SK-N-SH (cell line): ENCODE measurements at regions not wholly inside any gene's neighbourhood (a gene's known extent, or its start where the extent isn't known, plus 50 kb on each side); places are given as distances from the start of the nearest gene placed in this dataset.
"Not testable (repeated sequence)": the region's sequence is repeated elsewhere in the genome, so short reads cannot be mapped to it uniquely, and the experiment has no call there.

Source experiments
- CTCF ChIA-PET: fragments of 300-600, 350-600 bp; formaldehyde crosslinking; extraction: SDS; loops from one replicate; lab custom pipeline; 2021; lab: Yijun Ruan, JAX
- POLR2A ChIA-PET: fragments of 350-600 bp; sonication (Branson Sonifier 250); formaldehyde crosslinking; extraction: SDS; loops from one replicate; lab custom pipeline; 2020; ENCODE audit warnings: antibody characterized with exemption, inconsistent platforms; lab: Yijun Ruan, JAX
- DNase-seq: peaks from one replicate; pipeline ENCODE4 v3.0.0; 2012
- H2AFZ ChIP-seq: fragments of 200-600 bp; sonication (generic); 2 replicates; pipeline ENCODE4 v1.8.1; 2016; ENCODE audit warnings: antibody characterized with exemption, mild to moderate bottlenecking, low read depth
- H3F3A ChIP-seq: fragments of 200-600 bp; sonication (generic); replicated peaks from 2 replicates; pipeline ENCODE3; 2016; ENCODE audit warnings: antibody characterized with exemption, mild to moderate bottlenecking; ENCODE audit not compliant: insufficient read depth
- H3K27ac ChIP-seq, 2 experiments: fragments of 200-500 bp in 1 of 2; fragments of 200-600 bp in 1 of 2; sonication (Bioruptor generic) in 1 of 2; sonication (generic), shearing (Covaris generic) in 1 of 2; 2 replicates each; pipeline versions ENCODE4 v1.5.1 to v1.6.1; 2014 to 2016; ENCODE audit warnings: low read depth in 2 of 2, inconsistent platforms in 1 of 2, low read length in 1 of 2, mild to moderate bottlenecking in 1 of 2, mixed read lengths in 1 of 2
- H3K27me3 ChIP-seq: fragments of 200-600 bp; sonication (generic), shearing (Covaris generic); 2 replicates; pipeline ENCODE4 v1.6.1; 2016; ENCODE audit warnings: mixed run types; ENCODE audit not compliant: insufficient read depth
- H3K36me3 ChIP-seq, 2 experiments: fragments of 200-500 bp in 1 of 2; fragments of 200-600 bp in 1 of 2; sonication (Bioruptor generic) in 1 of 2; sonication (generic) in 1 of 2; replicated peaks in 1 of 2; 2 replicates each; pipeline versions ENCODE3 to v1.5.1; 2014 to 2016; ENCODE audit warnings: low read length in 1 of 2, mild to moderate bottlenecking in 1 of 2; ENCODE audit not compliant: insufficient read depth in 2 of 2, control insufficient read depth in 1 of 2
- H3K4me1 ChIP-seq, 2 experiments: fragments of 200-500 bp in 1 of 2; fragments of 200-600 bp in 1 of 2; sonication (Bioruptor generic) in 1 of 2; sonication (generic), shearing (Covaris generic) in 1 of 2; 2 replicates each; pipeline versions ENCODE4 v1.5.1 to v1.6.1; 2014 to 2016; ENCODE audit warnings: low read depth in 1 of 2, low read length in 1 of 2, mixed run types in 1 of 2; ENCODE audit not compliant: insufficient read depth in 2 of 2, control insufficient read depth in 1 of 2
- H3K4me2 ChIP-seq: fragments of 200-600 bp; sonication (generic), shearing (Covaris generic); 2 replicates; pipeline ENCODE4 v1.6.1; 2017; ENCODE audit warnings: mixed run types
- H3K4me3 ChIP-seq, 2 experiments: fragments of 200-500 bp in 1 of 2; fragments of 200-600 bp in 1 of 2; sonication (Bioruptor generic) in 1 of 2; sonication (generic), shearing (Covaris generic) in 1 of 2; 2 replicates each; pipeline versions ENCODE4 v1.5.1 to v1.8.1; 2014 to 2016; ENCODE audit warnings: low read depth in 2 of 2, inconsistent platforms in 1 of 2, low read length in 1 of 2, mild to moderate bottlenecking in 1 of 2, mixed read lengths in 1 of 2, moderate library complexity in 1 of 2
- H3K79me2 ChIP-seq: fragments of 200-600 bp; sonication (generic); 2 replicates; pipeline ENCODE4 v1.8.1; 2017; ENCODE audit warnings: mild to moderate bottlenecking; ENCODE audit not compliant: insufficient read depth
- H3K9ac ChIP-seq: fragments of 200-600 bp; sonication (generic); 2 replicates; pipeline ENCODE4 v1.6.1; 2017; ENCODE audit warnings: mixed run types
- H3K9me2 ChIP-seq: fragments of 200-600 bp; sonication (generic); 2 replicates; pipeline ENCODE4 v1.6.1; 2017; ENCODE audit warnings: mixed run types
- H3K9me3 ChIP-seq: fragments of 200-600 bp; sonication (generic); 2 replicates; pipeline ENCODE4 v1.6.1; 2017; ENCODE audit warnings: mixed run types, mild to moderate bottlenecking, moderate library complexity
- H4K20me1 ChIP-seq: fragments of 200-600 bp; sonication (generic); 2 replicates; pipeline ENCODE4 v1.6.1; 2017; ENCODE audit warnings: mild to moderate bottlenecking, mixed run types; ENCODE audit not compliant: insufficient read depth
- NRF1 ChIP-seq: IDR thresholded peaks from 2 replicates; pipeline ENCODE4 v1.6.1; 2012; ENCODE audit warnings: low read depth, mild to moderate bottlenecking, low read length
- RAD21 ChIP-seq: IDR thresholded peaks from 2 replicates; pipeline ENCODE4 v1.6.1; 2012; ENCODE audit warnings: mild to moderate bottlenecking, low read length
- SMC3 ChIP-seq: IDR thresholded peaks from 2 replicates; pipeline ENCODE4 v1.6.1; 2012; ENCODE audit warnings: low read depth, low read length, improper control_type of control experiment
- WGBS: methylation state at CpG from one replicate; pipeline ENCODE4 v1.1.6; 2017; ENCODE audit warnings: low lambda C conversion rate; 5-methylcytosine and 5-hydroxymethylcytosine counted together
- TF ChIP-seq, protein P1 (sequence below): fragments of 200-600 bp; sonication (generic); IDR thresholded peaks from 2 replicates; pipeline ENCODE4 v1.6.1; 2017; ENCODE audit warnings: antibody characterized with exemption, mild to moderate bottlenecking, moderate library complexity
- TF ChIP-seq, protein P2 (sequence below): IDR thresholded peaks from 2 replicates; pipeline ENCODE4; 2012

DNA sequence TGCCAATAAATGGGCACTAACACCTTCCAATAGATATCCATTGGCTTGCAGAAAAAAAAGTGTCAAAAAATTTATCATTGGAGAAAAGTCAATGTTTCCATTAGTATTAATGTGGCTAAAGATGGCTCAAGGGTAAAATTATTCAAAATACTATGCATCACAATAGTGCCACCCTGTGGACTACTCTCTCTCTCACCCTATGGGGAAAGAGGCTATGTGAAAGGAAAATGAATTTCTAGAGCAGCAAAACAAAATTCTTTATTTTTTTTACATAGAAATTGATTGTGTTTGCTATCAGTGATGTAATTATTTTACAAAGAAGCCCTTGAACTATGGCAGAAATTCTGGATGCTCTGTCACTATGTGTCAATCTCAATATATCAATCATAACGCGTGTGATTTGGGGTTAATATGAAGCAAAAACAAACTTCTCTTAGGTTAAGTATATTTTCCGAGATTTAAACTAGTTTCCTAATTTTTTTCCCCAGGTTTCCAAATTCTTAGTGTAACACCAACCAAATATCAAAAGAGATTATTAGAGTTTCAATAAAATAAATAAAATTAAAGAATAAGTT is 193.9 kb downstream of the USP22 start:
- H2AFZ ChIP-seq, POLR2A ChIA-PET, H3K4me3 ChIP-seq, CTCF ChIA-PET, H3F3A ChIP-seq, H3K27ac ChIP-seq, H3K4me1 ChIP-seq, DNase-seq, H3K36me3 ChIP-seq, H4K20me1 ChIP-seq, H3K4me2 ChIP-seq, H3K9me3 ChIP-seq, H3K27me3 ChIP-seq, H3K79me2 ChIP-seq, H3K9ac ChIP-seq, H3K9me2 ChIP-seq: not testable (repeated sequence)
- TF ChIP-seq RAD21 (peak; percentile 60), SMC3 (0 out of 2 replicates have a peak, but pooled peaks have one; percentile 10)
- TF ChIP-seq, protein P1, sequence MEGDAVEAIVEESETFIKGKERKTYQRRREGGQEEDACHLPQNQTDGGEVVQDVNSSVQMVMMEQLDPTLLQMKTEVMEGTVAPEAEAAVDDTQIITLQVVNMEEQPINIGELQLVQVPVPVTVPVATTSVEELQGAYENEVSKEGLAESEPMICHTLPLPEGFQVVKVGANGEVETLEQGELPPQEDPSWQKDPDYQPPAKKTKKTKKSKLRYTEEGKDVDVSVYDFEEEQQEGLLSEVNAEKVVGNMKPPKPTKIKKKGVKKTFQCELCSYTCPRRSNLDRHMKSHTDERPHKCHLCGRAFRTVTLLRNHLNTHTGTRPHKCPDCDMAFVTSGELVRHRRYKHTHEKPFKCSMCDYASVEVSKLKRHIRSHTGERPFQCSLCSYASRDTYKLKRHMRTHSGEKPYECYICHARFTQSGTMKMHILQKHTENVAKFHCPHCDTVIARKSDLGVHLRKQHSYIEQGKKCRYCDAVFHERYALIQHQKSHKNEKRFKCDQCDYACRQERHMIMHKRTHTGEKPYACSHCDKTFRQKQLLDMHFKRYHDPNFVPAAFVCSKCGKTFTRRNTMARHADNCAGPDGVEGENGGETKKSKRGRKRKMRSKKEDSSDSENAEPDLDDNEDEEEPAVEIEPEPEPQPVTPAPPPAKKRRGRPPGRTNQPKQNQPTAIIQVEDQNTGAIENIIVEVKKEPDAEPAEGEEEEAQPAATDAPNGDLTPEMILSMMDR: peak; percentile 74
- WGBS: 47% methylated on average over 3 of the region's 3 CpGs

DNA sequence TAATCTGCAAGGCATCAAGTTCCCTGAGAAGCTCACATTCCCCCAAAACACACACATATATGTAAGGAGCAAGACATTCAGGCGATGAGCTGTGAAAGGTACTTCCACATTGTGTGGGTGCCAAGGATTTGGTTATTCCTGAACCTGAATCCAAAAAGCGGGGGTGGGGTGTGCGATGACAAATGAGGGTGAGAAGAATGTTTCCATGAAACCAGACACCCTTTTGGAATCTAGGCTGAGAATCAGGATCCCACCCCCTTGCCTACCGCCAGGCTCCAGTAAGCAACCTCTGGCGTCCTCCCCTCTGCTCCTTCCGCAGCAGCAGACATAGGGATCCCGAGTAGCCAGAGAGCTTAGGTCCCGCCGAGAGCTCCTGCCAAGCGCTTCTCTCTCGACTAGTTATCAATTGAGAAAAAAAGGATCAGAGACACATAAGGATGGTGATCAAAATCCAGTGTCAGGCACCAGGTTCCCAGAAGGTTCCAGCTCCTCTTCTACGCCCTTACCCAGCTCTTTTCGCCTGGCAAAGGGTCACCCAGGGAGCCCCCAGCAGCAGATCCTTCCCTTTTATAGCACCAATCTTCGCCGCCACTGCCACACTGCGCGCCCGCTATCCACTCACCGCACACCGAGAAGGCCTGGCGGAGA is 191.1 kb downstream of the USP22 start:
- H4K20me1 ChIP-seq, H3K27ac ChIP-seq, H3K27me3 ChIP-seq, H3K9ac ChIP-seq, H3K79me2 ChIP-seq, H3K36me3 ChIP-seq, H3K9me2 ChIP-seq, H3K4me1 ChIP-seq, H3F3A ChIP-seq, H3K9me3 ChIP-seq: not testable (repeated sequence)
- Histone ChIP-seq H3K4me2 (peak overlapping the region; percentile 90), H3K4me3 (peak overlapping the region in 1 of 2 experiments; percentile 48; a peak in 3 of 4 replicates), H2AFZ (peak overlapping the region; percentile 82; the same call in 1 of the 2 replicates)
- ChIA-PET CTCF (interaction anchor here (0.8 to 1.4 kb wide), 2 partner anchors 50 to 730 kb away, joined by 3 to 7 read pairs; no protein-coding TSS in a partner anchor), POLR2A (interaction anchor here (1.0 to 1.3 kb wide), 2 partner anchors 19 to 141 kb away, joined by 3 read pairs; no protein-coding TSS in a partner anchor)
- 13% methylated on average over 21 of the region's 21 CpGs for WGBS
- peak; percentile 10 for DNase-seq

DNA sequence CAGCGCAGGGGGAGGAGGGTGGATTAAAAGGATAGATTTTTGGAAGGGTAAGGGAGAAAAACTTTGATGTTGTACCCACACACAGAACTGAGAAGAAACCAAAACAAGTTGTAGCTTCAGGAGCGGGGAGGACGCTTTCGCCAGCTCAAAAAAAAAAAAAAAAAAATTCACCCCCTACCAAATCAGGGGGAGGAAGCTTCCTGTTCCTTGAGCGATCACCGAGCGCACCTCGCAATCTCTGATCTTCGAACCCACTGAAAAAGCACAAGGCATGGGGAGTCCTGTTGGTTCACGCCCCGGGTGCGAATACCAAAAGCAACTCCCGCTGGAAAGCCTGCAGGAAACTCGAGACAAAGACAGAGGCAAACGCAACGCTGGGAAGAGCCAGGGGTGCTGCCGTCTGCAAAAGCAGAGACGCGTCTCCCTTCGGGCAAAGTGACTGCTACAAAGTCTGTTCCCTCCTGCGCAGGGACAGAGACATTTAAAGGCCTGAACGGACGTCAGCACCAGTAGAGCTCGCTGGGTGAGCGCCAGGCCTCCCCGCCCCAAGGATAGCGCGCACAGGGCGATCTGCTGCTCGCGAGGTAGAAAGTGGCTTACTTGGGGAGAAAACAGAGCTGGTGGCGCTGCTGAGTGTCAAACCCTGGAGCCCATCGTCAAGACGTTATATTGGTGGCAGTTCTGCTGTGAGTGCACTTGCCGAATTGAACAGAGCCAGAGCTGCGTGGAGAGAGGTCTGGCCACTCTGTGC is 190.4 kb downstream of the USP22 start:
- peak; percentile 33 for DNase-seq
- no peaks in the 10 kb centered on the region; the same call in 1 of the 2 replicates for H3K27me3 ChIP-seq
- ChIA-PET CTCF (interaction anchor here (0.8 to 1.4 kb wide), 5 partner anchors 51 to 730 kb away, joined by 3 to 7 read pairs (median 3); no protein-coding TSS in a partner anchor), POLR2A (interaction anchor here (0.8 to 1.3 kb wide), 3 partner anchors 18 to 140 kb away, joined by 3 read pairs; no protein-coding TSS in a partner anchor)
- H3K9me2 ChIP-seq: no peaks in the 10 kb centered on the region
- peak overlapping the region; percentile 90 for H3K4me2 ChIP-seq
- no peaks in the 10 kb centered on the region for H3K9me3 ChIP-seq
- H3K36me3 ChIP-seq: no peaks in the 10 kb centered on the region
- no peaks in the 10 kb centered on the region for H3F3A ChIP-seq
- peak; percentile 27; the same call in 1 of the 2 replicates for TF ChIP-seq NRF1
- TF ChIP-seq, protein P2, sequence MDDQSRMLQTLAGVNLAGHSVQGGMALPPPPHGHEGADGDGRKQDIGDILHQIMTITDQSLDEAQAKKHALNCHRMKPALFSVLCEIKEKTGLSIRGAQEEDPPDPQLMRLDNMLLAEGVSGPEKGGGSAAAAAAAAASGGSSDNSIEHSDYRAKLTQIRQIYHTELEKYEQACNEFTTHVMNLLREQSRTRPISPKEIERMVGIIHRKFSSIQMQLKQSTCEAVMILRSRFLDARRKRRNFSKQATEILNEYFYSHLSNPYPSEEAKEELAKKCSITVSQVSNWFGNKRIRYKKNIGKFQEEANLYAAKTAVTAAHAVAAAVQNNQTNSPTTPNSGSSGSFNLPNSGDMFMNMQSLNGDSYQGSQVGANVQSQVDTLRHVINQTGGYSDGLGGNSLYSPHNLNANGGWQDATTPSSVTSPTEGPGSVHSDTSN: no peak
- peak overlapping the region; percentile 82; the same call in 1 of the 2 replicates for H2AFZ ChIP-seq
- no peak overlapping the region for H3K9ac ChIP-seq
- H4K20me1 ChIP-seq: no peaks in the 10 kb centered on the region
- no peaks in the 10 kb centered on the region for H3K79me2 ChIP-seq
- H3K4me3 ChIP-seq: peak overlapping the region in 1 of 2 experiments; percentile 48
- H3K4me1 ChIP-seq: peaks cover 0 to 2% of the 10 kb centered on the region in 2 experiments; a peak in 2 of 4 replicates
- no peak overlapping the region; a peak in 1 of 4 replicates for H3K27ac ChIP-seq
- WGBS: 2% methylated on average over 22 of the region's 36 CpGs
